Kasumi-1 (cell line): ENCODE measurements at regions not wholly inside any gene's neighbourhood (a gene's known extent, or its start where the extent isn't known, plus 50 kb on each side); places are given as distances from the start of the nearest gene placed in this dataset.
A peak's percentile ranks its signal among the peaks of the same experiment; 100 is the strongest.
"Not testable (repeated sequence)": the region's sequence is repeated elsewhere in the genome, so short reads cannot be mapped to it uniquely, and the experiment has no call there.

Source experiments
- DNase-seq, 2 experiments: peaks; one replicate each; lab custom pipeline; 2025; lab: John Stamatoyannopoulos, UW

- no peak for DNase-seq
Measured at GRCh38 chr4:116122124-116122523, 963.3 kb downstream of the TRAM1L1 start.

- DNase-seq = peak in 1 of 2 experiments; percentile 10
Measured at GRCh38 chr4:116118221-116118620, 967.2 kb downstream of the TRAM1L1 start.

- not testable (repeated sequence) for DNase-seq
Measured at GRCh38 chr4:116112861-116113260, 972.5 kb downstream of the TRAM1L1 start.

GRCh38 chr4:116110713-116111112, 974.7 kb downstream of the TRAM1L1 start:
- DNase-seq = no peak

GRCh38 chr4:116108606-116109005, 976.8 kb downstream of the TRAM1L1 start:
- DNase-seq = no peak

DNA sequence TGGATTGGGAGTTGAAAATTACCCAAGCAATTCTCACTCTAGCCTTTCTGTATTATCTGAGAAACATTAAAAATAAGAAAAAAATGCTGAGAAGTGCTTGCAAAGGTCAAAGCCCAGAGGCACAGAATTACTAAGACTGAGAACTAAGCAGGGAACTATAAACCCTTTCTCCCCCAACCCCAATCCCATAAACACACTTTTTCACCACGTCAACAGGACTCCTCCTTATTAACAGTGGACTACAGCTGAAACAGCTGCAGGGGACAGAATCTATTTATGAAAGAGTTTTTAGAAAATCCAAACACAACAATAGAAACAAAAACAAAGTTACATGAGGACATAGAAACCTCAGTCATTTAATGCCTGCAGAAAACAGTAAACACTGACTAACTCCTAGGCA, 984.1 kb downstream of the TRAM1L1 start:
- DNase-seq = no peak

- DNase-seq = no peak
Measured at GRCh38 chr4:116099596-116099995, 985.8 kb downstream of the TRAM1L1 start.

- DNase-seq = not testable (repeated sequence)
Measured at GRCh38 chr4:116097353-116097752, 983.9 kb upstream of the NDST4 start.

DNA sequence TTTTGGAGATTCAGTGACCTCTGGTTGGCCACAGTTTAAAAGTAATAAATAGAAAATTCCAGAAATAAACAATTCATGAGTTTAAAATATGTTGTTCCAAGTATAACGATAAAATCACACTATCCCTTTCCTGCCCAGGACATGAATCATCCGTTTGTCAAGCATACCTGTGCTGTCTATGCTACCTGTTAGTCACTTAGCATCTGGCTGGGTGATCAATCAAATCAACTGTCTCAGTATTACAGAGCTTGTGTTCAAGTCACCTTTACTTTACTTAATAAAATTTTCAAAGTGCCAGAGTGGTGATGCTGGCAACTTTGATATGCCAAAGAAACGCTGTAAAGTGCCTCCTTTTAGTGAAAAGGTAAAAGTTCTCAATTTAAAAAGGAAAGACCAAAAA, 979.5 kb upstream of the NDST4 start:
- DNase-seq = no peak

DNA sequence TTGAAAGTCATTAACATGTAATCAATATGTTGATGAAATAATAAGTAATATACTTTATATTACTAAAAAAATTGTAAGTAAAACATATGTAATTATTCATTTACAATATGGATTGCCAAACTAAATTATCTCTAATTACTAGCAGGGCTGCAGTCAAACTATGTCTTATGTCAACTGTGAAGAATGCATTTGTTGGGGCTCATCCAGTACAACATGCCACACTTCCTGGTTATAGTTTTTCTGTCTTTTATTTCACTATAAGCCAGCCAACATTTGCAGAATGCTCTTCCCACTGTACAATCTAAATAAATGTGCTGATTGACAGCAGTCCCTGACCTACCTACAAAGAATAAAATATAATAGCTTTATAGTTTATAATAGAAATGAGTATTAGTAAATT, 975.4 kb upstream of the NDST4 start:
- no peak for DNase-seq

DNA sequence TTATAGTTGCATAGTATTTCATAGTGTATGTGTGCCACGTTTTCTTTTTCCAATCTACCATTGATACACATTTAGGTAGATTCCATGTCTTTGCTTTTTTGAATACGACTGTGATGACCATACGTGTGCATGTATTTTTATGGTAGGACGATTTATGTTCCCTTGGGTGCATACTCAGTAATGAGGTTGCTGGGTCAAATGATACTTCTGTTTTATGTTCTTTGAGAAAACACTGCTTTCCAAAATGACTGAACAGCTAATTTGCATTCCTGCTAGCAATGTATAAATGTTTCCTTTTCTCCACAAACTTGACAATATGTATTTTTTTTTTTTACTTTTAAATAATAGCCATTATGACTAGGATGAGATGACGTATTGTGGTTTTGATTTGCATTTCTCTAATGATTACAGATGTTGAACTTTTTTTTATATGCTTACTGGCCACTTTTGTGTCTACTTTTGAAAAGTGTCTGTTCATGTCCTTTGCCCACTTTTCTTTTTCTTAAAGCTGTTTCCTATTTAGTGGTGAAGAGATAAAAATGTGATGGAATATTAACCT, 969.5 kb upstream of the NDST4 start:
- no peak for DNase-seq

DNA sequence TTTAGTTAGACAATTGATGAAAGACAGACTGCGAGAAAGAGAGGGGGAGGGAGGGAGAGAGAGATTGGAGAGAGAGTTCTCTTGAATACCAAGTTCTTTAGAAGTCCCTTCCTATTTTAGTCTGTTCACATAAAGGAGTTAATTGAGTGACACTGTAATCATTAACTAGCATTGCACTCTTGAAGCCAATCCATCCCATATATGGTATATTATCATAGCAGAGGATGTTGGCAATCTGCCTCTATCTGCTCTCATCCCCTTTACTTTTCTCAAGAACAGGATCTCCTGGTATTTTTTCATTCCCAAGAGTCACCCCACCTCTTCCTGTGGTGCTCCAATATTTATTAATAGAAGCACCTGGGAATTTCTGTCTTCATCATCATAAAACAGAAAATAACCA, 959.6 kb upstream of the NDST4 start:
- DNase-seq = no peak

DNA sequence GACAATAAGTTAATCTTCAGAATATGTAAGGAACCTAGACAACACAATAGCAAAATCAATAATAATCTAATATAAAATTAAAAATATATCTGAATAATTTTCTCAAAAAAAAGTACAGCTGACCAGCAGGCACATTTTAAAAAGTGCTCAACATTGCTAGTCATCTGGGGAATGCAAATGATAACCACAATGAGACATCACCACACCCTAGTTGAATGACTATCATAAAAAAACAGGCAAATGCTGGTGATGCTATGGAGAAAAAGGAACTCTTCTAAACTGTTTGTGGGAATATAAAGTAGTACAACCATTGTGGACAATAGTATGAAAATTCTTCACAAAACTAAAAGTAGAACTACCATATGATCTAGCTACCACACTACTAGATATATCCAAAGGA, 956.9 kb upstream of the NDST4 start:
- no peak for DNase-seq

DNA sequence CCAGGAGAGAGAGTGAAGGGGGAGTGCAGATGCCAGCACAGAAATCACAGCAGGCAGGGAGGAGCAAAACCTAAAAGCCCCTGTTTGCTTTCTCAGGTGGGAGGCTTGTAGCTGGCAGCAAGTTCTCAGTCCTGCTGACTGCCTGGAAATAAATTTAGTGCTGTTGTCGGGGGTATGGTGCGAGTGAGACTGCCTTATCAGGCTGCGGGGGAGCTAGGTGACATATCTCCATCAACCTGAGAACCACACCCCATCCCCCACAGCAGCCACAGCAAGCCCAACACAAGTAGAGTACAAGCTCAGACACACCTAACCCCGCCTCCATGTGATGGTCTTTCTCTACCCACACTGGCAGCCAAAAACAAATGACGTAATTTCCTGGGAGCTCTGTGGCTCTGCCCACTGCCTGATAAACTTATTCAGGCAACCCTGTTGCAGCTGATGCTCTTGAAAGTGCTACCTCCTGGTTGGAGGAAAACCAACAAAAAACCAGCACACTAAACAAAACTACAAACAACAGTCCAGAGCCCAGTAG, 953.4 kb upstream of the NDST4 start:
- DNase-seq = no peak

GRCh38 chr4:116064331-116064730, 950.9 kb upstream of the NDST4 start:
- no peak for DNase-seq

GRCh38 chr4:116059361-116059760, 945.9 kb upstream of the NDST4 start:
- no peak for DNase-seq

GRCh38 chr4:116058129-116058528, 944.7 kb upstream of the NDST4 start:
- DNase-seq = no peak

GRCh38 chr4:116055857-116056827, 942.7 kb upstream of the NDST4 start:
- peak; percentile 28 to 62 for DNase-seq

GRCh38 chr4:116027311-116027710, 913.9 kb upstream of the NDST4 start:
- no peak for DNase-seq

GRCh38 chr4:116024954-116025708, 911.7 kb upstream of the NDST4 start:
- no peak for DNase-seq

DNA sequence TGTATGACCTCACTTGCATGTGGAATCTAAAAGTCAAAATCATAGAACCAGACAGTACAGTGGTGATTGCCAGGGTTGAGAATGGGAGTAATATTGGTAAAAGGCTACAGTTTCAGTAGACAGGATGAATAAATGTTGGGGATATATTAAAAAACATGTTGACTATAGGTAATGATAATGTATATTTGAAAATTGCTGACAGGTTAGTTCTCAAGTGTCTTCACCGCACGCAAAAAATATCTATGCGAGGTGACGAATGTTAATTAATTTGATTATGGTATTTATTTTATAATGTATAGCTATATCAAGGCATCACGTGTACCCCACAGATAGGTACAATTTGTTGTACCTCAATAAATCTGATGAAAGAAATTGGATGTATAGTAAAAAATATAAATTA, 909.6 kb upstream of the NDST4 start:
- no peak for DNase-seq

- DNase-seq = peak; percentile 41 to 47
Measured at GRCh38 chr4:116020141-116020722, 906.8 kb upstream of the NDST4 start.
